ENCODE measurements at regions not wholly inside any gene's neighbourhood (a gene's known extent, or its start where the extent isn't known, plus 50 kb on each side); places are given as distances from the start of the nearest gene placed in this dataset.
"Not testable (repeated sequence)": the region's sequence is repeated elsewhere in the genome, so short reads cannot be mapped to it uniquely, and the experiment has no call there.

- Mint-ChIP-seq H3K4me1 (ENCODE audit: insufficient read depth, unreplicated experiment) (no peaks in the 10 kb centered on the region), H3K27ac (ENCODE audit: low read depth, unreplicated experiment) (no peak overlapping the region), H3K9me3 (ENCODE audit: unreplicated experiment) (peaks cover 15% of the 10 kb centered on the region), H3K27me3 (ENCODE audit: insufficient read depth, unreplicated experiment) (no peaks in the 10 kb centered on the region), H3K4me3 (ENCODE audit: unreplicated experiment) (no peak overlapping the region), H3K36me3 (ENCODE audit: insufficient read depth, unreplicated experiment) (no peaks in the 10 kb centered on the region)
- DNase-seq (ENCODE audit: unreplicated experiment), result no peak
- ChIA-PET POLR2A (no interaction called here), CTCF (interaction anchor here (0.6 kb wide), 2 partner anchors 22 to 46 kb away, joined by 3 to 4 read pairs; no protein-coding TSS in a partner anchor)
- intact Hi-C loops (cut with micrococcal nuclease), result no loop called here
- no TSS peak for BruUV-seq (replicated peaks)
- TF ChIP-seq, protein P1, sequence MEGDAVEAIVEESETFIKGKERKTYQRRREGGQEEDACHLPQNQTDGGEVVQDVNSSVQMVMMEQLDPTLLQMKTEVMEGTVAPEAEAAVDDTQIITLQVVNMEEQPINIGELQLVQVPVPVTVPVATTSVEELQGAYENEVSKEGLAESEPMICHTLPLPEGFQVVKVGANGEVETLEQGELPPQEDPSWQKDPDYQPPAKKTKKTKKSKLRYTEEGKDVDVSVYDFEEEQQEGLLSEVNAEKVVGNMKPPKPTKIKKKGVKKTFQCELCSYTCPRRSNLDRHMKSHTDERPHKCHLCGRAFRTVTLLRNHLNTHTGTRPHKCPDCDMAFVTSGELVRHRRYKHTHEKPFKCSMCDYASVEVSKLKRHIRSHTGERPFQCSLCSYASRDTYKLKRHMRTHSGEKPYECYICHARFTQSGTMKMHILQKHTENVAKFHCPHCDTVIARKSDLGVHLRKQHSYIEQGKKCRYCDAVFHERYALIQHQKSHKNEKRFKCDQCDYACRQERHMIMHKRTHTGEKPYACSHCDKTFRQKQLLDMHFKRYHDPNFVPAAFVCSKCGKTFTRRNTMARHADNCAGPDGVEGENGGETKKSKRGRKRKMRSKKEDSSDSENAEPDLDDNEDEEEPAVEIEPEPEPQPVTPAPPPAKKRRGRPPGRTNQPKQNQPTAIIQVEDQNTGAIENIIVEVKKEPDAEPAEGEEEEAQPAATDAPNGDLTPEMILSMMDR (IDR thresholded peaks at IDR 0.05; ENCODE audit: unreplicated experiment), result no peak
Measured at GRCh38 chr10:21114683-21115082, 217.6 kb upstream of the NEBL start.

GRCh38 chr10:21110358-21110757 lies 213.2 kb upstream of the NEBL start:
- intact Hi-C loops (cut with micrococcal nuclease), result no loop called here
- H3K36me3 Mint-ChIP-seq (ENCODE audit: insufficient read depth, unreplicated experiment), result no peaks in the 10 kb centered on the region
- CTCF ChIA-PET, result interaction anchor here (0.6 to 1.4 kb wide), 3 partner anchors 13 to 199 kb away, joined by 3 read pairs; no protein-coding TSS in a partner anchor
- H3K9me3 Mint-ChIP-seq (ENCODE audit: unreplicated experiment), result peaks cover 9% of the 10 kb centered on the region
- TF ChIP-seq, protein P1 (IDR thresholded peaks at IDR 0.05; ENCODE audit: unreplicated experiment), result no peak
- H3K4me1 Mint-ChIP-seq (ENCODE audit: insufficient read depth, unreplicated experiment), result no peaks in the 10 kb centered on the region
- no TSS peak for BruUV-seq (replicated peaks)
- no peaks in the 10 kb centered on the region for H3K27me3 Mint-ChIP-seq (ENCODE audit: insufficient read depth, unreplicated experiment)
- no peak for DNase-seq (ENCODE audit: unreplicated experiment)
- POLR2A ChIA-PET, result interaction anchor here (1.0 kb wide), 1 partner anchor 12 kb away, joined by 4 read pairs; no protein-coding TSS in a partner anchor
- peak overlapping the region; percentile 75 for H3K27ac Mint-ChIP-seq (ENCODE audit: low read depth, unreplicated experiment)
- no peak overlapping the region for H3K4me3 Mint-ChIP-seq (ENCODE audit: unreplicated experiment)

- H3K9me3 Mint-ChIP-seq (ENCODE audit: unreplicated experiment); CTCF ChIA-PET; DNase-seq (ENCODE audit: unreplicated experiment); H3K4me1 Mint-ChIP-seq (ENCODE audit: insufficient read depth, unreplicated experiment); H3K4me3 Mint-ChIP-seq (ENCODE audit: unreplicated experiment); H3K27ac Mint-ChIP-seq (ENCODE audit: low read depth, unreplicated experiment); BruUV-seq (replicated peaks); H3K36me3 Mint-ChIP-seq (ENCODE audit: insufficient read depth, unreplicated experiment); intact Hi-C loops (cut with micrococcal nuclease); H3K27me3 Mint-ChIP-seq (ENCODE audit: insufficient read depth, unreplicated experiment): not testable (repeated sequence)
- POLR2A ChIA-PET, result interaction anchor here (0.9 kb wide), 1 partner anchor 9 kb away, joined by 3 read pairs; no protein-coding TSS in a partner anchor
Measured at GRCh38 chr10:21106931-21107330, 209.8 kb upstream of the NEBL start.

DNA sequence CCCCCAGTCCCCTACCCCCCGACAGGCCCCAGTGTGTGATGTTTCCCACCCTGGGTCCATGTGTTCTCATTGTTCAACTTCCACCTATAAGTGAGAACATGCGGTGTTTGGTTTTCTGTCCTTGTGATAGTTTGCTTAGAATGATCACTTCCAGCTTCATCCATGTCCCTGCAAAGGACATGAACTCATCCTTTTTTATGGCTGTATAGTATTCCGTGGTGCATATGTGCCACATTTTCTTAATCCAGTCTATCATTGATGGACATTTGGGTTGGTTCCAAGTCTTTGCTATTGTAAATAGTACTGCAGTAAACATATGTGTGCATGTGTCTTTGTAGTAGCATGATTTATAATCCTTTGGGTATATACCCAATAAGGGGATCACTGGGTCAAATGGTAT lies 208.2 kb upstream of the NEBL start:
- H3K36me3 Mint-ChIP-seq (ENCODE audit: insufficient read depth, unreplicated experiment); DNase-seq (ENCODE audit: unreplicated experiment); H3K4me3 Mint-ChIP-seq (ENCODE audit: unreplicated experiment); BruUV-seq (replicated peaks); CTCF ChIA-PET; H3K9me3 Mint-ChIP-seq (ENCODE audit: unreplicated experiment); intact Hi-C loops (cut with micrococcal nuclease); H3K27ac Mint-ChIP-seq (ENCODE audit: low read depth, unreplicated experiment); POLR2A ChIA-PET; H3K27me3 Mint-ChIP-seq (ENCODE audit: insufficient read depth, unreplicated experiment): not testable (repeated sequence)
- peaks cover 13% of the 10 kb centered on the region for H3K4me1 Mint-ChIP-seq (ENCODE audit: insufficient read depth, unreplicated experiment)

GRCh38 chr10:21100871-21101514 lies 203.9 kb upstream of the NEBL start:
- Mint-ChIP-seq H3K4me3 (ENCODE audit: unreplicated experiment) (no peak overlapping the region), H3K36me3 (ENCODE audit: insufficient read depth, unreplicated experiment) (peaks cover 13% of the 10 kb centered on the region), H3K27ac (ENCODE audit: low read depth, unreplicated experiment) (peak overlapping the region; percentile 85), H3K4me1 (ENCODE audit: insufficient read depth, unreplicated experiment) (peaks cover 42% of the 10 kb centered on the region), H3K27me3 (ENCODE audit: insufficient read depth, unreplicated experiment) (no peaks in the 10 kb centered on the region), H3K9me3 (ENCODE audit: unreplicated experiment) (peaks cover 6% of the 10 kb centered on the region)
- DNase-seq (ENCODE audit: unreplicated experiment), result peak; percentile 33
- intact Hi-C loops (cut with micrococcal nuclease), result no loop called here
- ChIA-PET CTCF (interaction anchor here (1.5 kb wide), 2 partner anchors 21 to 23 kb away, joined by 3 to 5 read pairs; no protein-coding TSS in a partner anchor), POLR2A (interaction anchor here (0.5 to 0.7 kb wide), 2 partner anchors 9 to 27 kb away, joined by 3 to 4 read pairs; no protein-coding TSS in a partner anchor)
- BruUV-seq (replicated peaks), result no TSS peak
- TF ChIP-seq, protein P1 (IDR thresholded peaks at IDR 0.05; ENCODE audit: unreplicated experiment), result no peak

Measured in MCF 10A (cell line).